H1 (cell line): ENCODE measurements at regions not wholly inside any gene's neighbourhood (a gene's known extent, or its start where the extent isn't known, plus 50 kb on each side); places are given as distances from the start of the nearest gene placed in this dataset.

Source experiments
- CTCF ChIA-PET: fragments of 300-600 bp; sonication (Branson Sonifier 250); formaldehyde crosslinking; loops from one replicate; lab custom pipeline; 2021; ENCODE audit not compliant: partially characterized antibody; lab: Charles Lee
- POLR2A ChIA-PET: fragments of 300-600 bp; sonication (Branson Sonifier 250); formaldehyde crosslinking; loops from one replicate; lab custom pipeline; 2021; ENCODE audit warnings: inconsistent platforms; ENCODE audit not compliant: partially characterized antibody; lab: Charles Lee
- DNase-seq, 2 experiments: peaks; one replicate each; pipeline versions ENCODE4 v3.0.0 to v3.0.0-alpha.2; 2010 to 2022; ENCODE audit warnings: low spot score in 2 of 2, low read depth in 1 of 2, mixed read lengths in 1 of 2
- FAIRE-seq: peaks from 2 replicates; lab custom pipeline; 2011; peaks lifted over from hg19 to GRCh38; lab: Jason Lieb, UNC
- H2AFZ ChIP-seq: 2 replicates; pipeline ENCODE4 v1.8.1; 2012; ENCODE audit warnings: low read length, inconsistent platforms
- H2AK5ac ChIP-seq: 2 replicates; pipeline ENCODE4 v1.6.1; 2013; ENCODE audit warnings: low read depth, low read length
- H2BK120ac ChIP-seq: replicated peaks from 2 replicates; pipeline ENCODE3; 2013; ENCODE audit warnings: low read depth, low read length, inconsistent platforms
- H2BK12ac ChIP-seq: 2 replicates; pipeline ENCODE4 v1.6.1; 2013; ENCODE audit warnings: low read depth, low read length
- H2BK15ac ChIP-seq: 2 replicates; pipeline ENCODE4 v1.6.1; 2013; ENCODE audit warnings: low read length
- H2BK20ac ChIP-seq: 2 replicates; pipeline ENCODE4 v1.6.1; 2013; ENCODE audit warnings: low read length
- H2BK5ac ChIP-seq: 2 replicates; pipeline ENCODE4 v1.6.1; 2013; ENCODE audit warnings: low read depth, low read length
- H3K14ac ChIP-seq: 2 replicates; pipeline ENCODE4 v1.6.1; 2013; ENCODE audit warnings: inconsistent platforms; ENCODE audit not compliant: insufficient read length
- H3K18ac ChIP-seq: 2 replicates; pipeline ENCODE4 v1.6.1; 2013; ENCODE audit warnings: low read length; ENCODE audit errors: extremely low read depth
- H3K23ac ChIP-seq: 2 replicates; pipeline ENCODE4 v1.6.1; 2013; ENCODE audit warnings: inconsistent platforms; ENCODE audit not compliant: insufficient read length
- H3K23me2 ChIP-seq: 2 replicates; pipeline ENCODE4 v1.6.1; 2013; ENCODE audit warnings: low read depth, low read length
- H3K27ac ChIP-seq: 2 replicates; pipeline ENCODE4 v1.6.1; 2011; ENCODE audit warnings: low read depth, low read length, inconsistent platforms
- H3K27me3 ChIP-seq, 4 experiments: replicated peaks in 1 of 4; 1 replicate in 1 of 4; 2 replicates in 3 of 4; pipeline versions ENCODE4 v1.6.1 to v1.8.1; 2011 to 2013; ENCODE audit warnings: low read length in 3 of 4, mild to moderate bottlenecking in 3 of 4, inconsistent platforms in 2 of 4, mixed read lengths in 2 of 4, moderate library complexity in 1 of 4; ENCODE audit not compliant: control insufficient read depth in 3 of 4, insufficient read depth in 3 of 4; ENCODE audit errors: extremely low read depth in 1 of 4
- H3K36me3 ChIP-seq, 4 experiments: 2 replicates each; pipeline versions ENCODE4 v1.6.1 to v1.8.1; 2011 to 2013; ENCODE audit warnings: mild to moderate bottlenecking in 4 of 4, low read length in 3 of 4, moderate library complexity in 2 of 4, control low read depth in 1 of 4, inconsistent platforms in 1 of 4; ENCODE audit not compliant: insufficient read depth in 4 of 4, control insufficient read depth in 2 of 4
- H3K4ac ChIP-seq: replicated peaks from 2 replicates; pipeline ENCODE3; 2013; ENCODE audit warnings: low read length, low read depth, mixed read lengths, inconsistent platforms; ENCODE audit not compliant: insufficient read length
- H3K4me1 ChIP-seq, 4 experiments: replicated peaks in 1 of 4; 1 replicate in 1 of 4; 2 replicates in 3 of 4; pipeline versions ENCODE4 v1.6.1 to v1.8.1; 2011 to 2013; ENCODE audit warnings: low read length in 3 of 4, inconsistent platforms in 2 of 4, mixed read lengths in 1 of 4; ENCODE audit not compliant: insufficient read depth in 4 of 4, control insufficient read depth in 3 of 4
- H3K4me2 ChIP-seq, 2 experiments: 2 replicates each; pipeline versions ENCODE4 v1.6.1 to v1.8.1; 2011 to 2013; ENCODE audit warnings: low read depth in 2 of 2, low read length in 2 of 2, control low read depth in 1 of 2, inconsistent platforms in 1 of 2, mild to moderate bottlenecking in 1 of 2; ENCODE audit not compliant: insufficient read depth in 1 of 2
- H3K4me3 ChIP-seq, 4 experiments: fragments of 200-600, 300-600 bp in 1 of 4; sonication (generic), shearing (Covaris generic), sonication (Bioruptor Twin) in 1 of 4; 2 replicates each; pipeline versions ENCODE4 v1.5.1 to v1.8.1; 2011 to 2016; ENCODE audit warnings: low read length in 4 of 4, low read depth in 3 of 4, control low read depth in 2 of 4, inconsistent platforms in 2 of 4, mild to moderate bottlenecking in 2 of 4, mixed read lengths in 1 of 4, moderate library complexity in 1 of 4; ENCODE audit not compliant: insufficient read depth in 2 of 4; ENCODE audit errors: extremely low read depth in 1 of 4
- H3K56ac ChIP-seq: replicated peaks from 2 replicates; pipeline ENCODE3; 2013; ENCODE audit warnings: low read depth, mild to moderate bottlenecking, mixed read lengths, low read length, inconsistent platforms; ENCODE audit not compliant: insufficient read length
- H3K79me1 ChIP-seq: 2 replicates; pipeline ENCODE4 v1.6.1; 2013; ENCODE audit warnings: low read depth, low read length, control low read depth
- H3K79me2 ChIP-seq, 2 experiments: 2 replicates each; pipeline versions ENCODE4 v1.6.1 to v1.8.1; 2012 to 2013; ENCODE audit warnings: low read length in 2 of 2, mild to moderate bottlenecking in 2 of 2, inconsistent platforms in 1 of 2; ENCODE audit not compliant: insufficient read depth in 2 of 2, control insufficient read depth in 1 of 2
- H3K9ac ChIP-seq, 4 experiments: replicated peaks in 1 of 4; 1 replicate in 1 of 4; 2 replicates in 3 of 4; pipeline versions ENCODE4 v1.6.1 to v1.8.1; 2011 to 2013; ENCODE audit warnings: low read depth in 3 of 4, low read length in 3 of 4, control low read depth in 2 of 4, mild to moderate bottlenecking in 2 of 4, moderate library complexity in 2 of 4, inconsistent platforms in 1 of 4; ENCODE audit errors: extremely low read depth in 1 of 4
- H3K9me3 ChIP-seq, 2 experiments: 2 replicates each; pipeline versions ENCODE4 v1.6.1 to v1.8.1; 2012 to 2013; ENCODE audit warnings: mild to moderate bottlenecking in 2 of 2, moderate library complexity in 2 of 2, control low read depth in 1 of 2, inconsistent platforms in 1 of 2, low read depth in 1 of 2, low read length in 1 of 2, mixed read lengths in 1 of 2; ENCODE audit not compliant: insufficient read depth in 2 of 2
- H4K20me1 ChIP-seq, 2 experiments: replicated peaks in 1 of 2; 2 replicates each; pipeline versions ENCODE3 to v1.8.1; 2011 to 2013; ENCODE audit warnings: inconsistent platforms in 2 of 2, low read length in 2 of 2, mild to moderate bottlenecking in 1 of 2; ENCODE audit not compliant: insufficient read depth in 2 of 2, control insufficient read depth in 1 of 2
- H4K5ac ChIP-seq: 2 replicates; pipeline ENCODE4 v1.6.1; 2013; ENCODE audit warnings: low read length, low read depth, mixed read lengths, inconsistent platforms; ENCODE audit not compliant: insufficient read length
- H4K8ac ChIP-seq: 2 replicates; pipeline ENCODE4 v1.8.0; 2013; ENCODE audit warnings: mild to moderate bottlenecking, moderate library complexity, low read length, inconsistent platforms; ENCODE audit not compliant: insufficient read depth; ENCODE audit errors: extremely low read depth
- H4K91ac ChIP-seq: replicated peaks from 2 replicates; pipeline ENCODE3; 2013; ENCODE audit warnings: low read length, mixed read lengths, inconsistent platforms; ENCODE audit not compliant: insufficient read length
- ASH2L ChIP-seq: fragments of 200-600, 300-600 bp; sonication (generic); IDR thresholded peaks from one replicate; pipeline ENCODE4 v1.7.1; 2017; ENCODE audit warnings: low read length
- GTF2F1 ChIP-seq: IDR thresholded peaks from 2 replicates; pipeline ENCODE4 v1.6.1; 2012; ENCODE audit warnings: low read depth, low read length, improper control_type of control experiment, borderline replicate concordance
- HDAC6 ChIP-seq: IDR thresholded peaks from one replicate; pipeline ENCODE4 v1.7.1; 2012; ENCODE audit warnings: low read depth, mild to moderate bottlenecking, inconsistent platforms, low read length, moderate library complexity
- KDM1A ChIP-seq: fragments of 200-600, 300-600 bp; sonication (generic); IDR thresholded peaks from 2 replicates; pipeline ENCODE4 v1.7.1; 2016; ENCODE audit warnings: mild to moderate bottlenecking, low read length, borderline replicate concordance
- KDM4A ChIP-seq: IDR thresholded peaks from one replicate; pipeline ENCODE4 v1.7.1; 2012; ENCODE audit warnings: low read depth, mild to moderate bottlenecking, moderate library complexity, low read length, inconsistent platforms; ENCODE audit not compliant: severe bottlenecking
- NRF1 ChIP-seq: IDR thresholded peaks from 2 replicates; pipeline ENCODE4 v1.6.1; 2011; ENCODE audit warnings: mild to moderate bottlenecking, low read depth, low read length, improper control_type of control experiment
- PHF8 ChIP-seq: fragments of 200-600 bp; sonication (generic); conservative IDR thresholded peaks from 2 replicates; pipeline ENCODE4 v1.7.1; 2012; ENCODE audit warnings: low read depth, mild to moderate bottlenecking, inconsistent platforms, low read length, moderate library complexity
- POU5F1 ChIP-seq: IDR thresholded peaks from 2 replicates; pipeline ENCODE4 v1.6.1; 2011; ENCODE audit warnings: low read depth, mild to moderate bottlenecking, low read length, moderate library complexity
- RNF2 ChIP-seq: fragments of 200-900, 300-1000 bp; sonication (generic); IDR thresholded peaks from 2 replicates; pipeline ENCODE4 v1.7.1; 2016; ENCODE audit warnings: borderline replicate concordance, low read depth, mild to moderate bottlenecking, antibody characterized with exemption, low read length; ENCODE audit not compliant: poor library complexity, severe bottlenecking; ENCODE audit errors: missing control alignments
- SP4 ChIP-seq: IDR thresholded peaks from 2 replicates; pipeline ENCODE4 v1.6.1; 2012; ENCODE audit warnings: low read length, inconsistent platforms
- SUZ12 ChIP-seq: fragments of 200-600 bp; sonication (generic); IDR thresholded peaks from 2 replicates; pipeline ENCODE4 v1.6.1; 2012; ENCODE audit warnings: mild to moderate bottlenecking, inconsistent platforms, low read length, moderate library complexity, mixed read lengths
- TBP ChIP-seq: IDR thresholded peaks from 2 replicates; pipeline ENCODE4 v1.6.1; 2011; ENCODE audit warnings: low read depth, low read length, improper control_type of control experiment
- TCF12 ChIP-seq: IDR thresholded peaks from 2 replicates; pipeline ENCODE4 v1.6.1; 2011; ENCODE audit warnings: low read depth, mild to moderate bottlenecking, low read length
- ZNF274 ChIP-seq: IDR thresholded peaks from 2 replicates; pipeline ENCODE4 v1.7.0; 2012; ENCODE audit warnings: low read length, borderline replicate concordance; ENCODE audit errors: extremely low read depth
- WGBS, 2 experiments: shearing (Covaris generic) in 1 of 2; methylation state at CpG; one replicate each; pipeline versions ENCODE4 v1.1.6 to v1.1.7; 2013 to 2015; ENCODE audit warnings: low lambda C conversion rate in 2 of 2, mixed read lengths in 2 of 2, inconsistent platforms in 1 of 2, low coverage in 1 of 2, missing lambda C conversion rate in 1 of 2; ENCODE audit not compliant: insufficient replicate concordance in 2 of 2, insufficient coverage in 1 of 2, insufficient read length in 1 of 2; ENCODE audit errors: extremely low coverage in 1 of 2, missing lambda C conversion rate in 1 of 2; 5-methylcytosine and 5-hydroxymethylcytosine counted together
- TF ChIP-seq, protein P1 (sequence below): IDR thresholded peaks from 2 replicates; pipeline ENCODE4 v1.6.1; 2011; ENCODE audit warnings: low read depth, mild to moderate bottlenecking, low read length; ENCODE audit not compliant: insufficient read depth

- H2AFZ ChIP-seq = no peak overlapping the region
- H3K23me2 ChIP-seq = no peaks in the 10 kb centered on the region
- no peak overlapping the region for H2BK12ac ChIP-seq
- no peak overlapping the region for H3K23ac ChIP-seq
- H2BK20ac ChIP-seq = no peak overlapping the region
- no peaks in the 10 kb centered on the region; a peak in 1 of 7 replicates for H3K4me1 ChIP-seq
- H3K36me3 ChIP-seq = no peaks in the 10 kb centered on the region
- no peak overlapping the region for H3K18ac ChIP-seq
- H2AK5ac ChIP-seq = no peak overlapping the region
- FAIRE-seq (no peak), DNase-seq (no peak)
- H3K79me1 ChIP-seq = no peaks in the 10 kb centered on the region
- no peaks in the 10 kb centered on the region for H3K79me2 ChIP-seq
- H3K4me2 ChIP-seq = no peak overlapping the region
- no peaks in the 10 kb centered on the region for H3K27me3 ChIP-seq
- no peak overlapping the region for H3K56ac ChIP-seq
- H3K4ac ChIP-seq = no peak overlapping the region
- H4K20me1 ChIP-seq = no peaks in the 10 kb centered on the region
- H4K91ac ChIP-seq = no peak overlapping the region
- no peak overlapping the region for H2BK120ac ChIP-seq
- no peak overlapping the region for H3K9ac ChIP-seq
- H3K27ac ChIP-seq = no peak overlapping the region
- H3K4me3 ChIP-seq = no peak overlapping the region
- CTCF ChIA-PET = interaction anchor here (0.6 to 2.0 kb wide), 3 partner anchors 10 to 133 kb away, joined by 3 to 12 read pairs (median 4); no protein-coding TSS in a partner anchor
- peaks cover 0 to 5% of the 10 kb centered on the region in 2 experiments; a peak in 3 of 4 replicates for H3K9me3 ChIP-seq
- no peak overlapping the region for H2BK15ac ChIP-seq
- WGBS, 2 experiments = 91% methylated on average over 4 of the region's 4 CpGs; no CpG with 5 or more reads in 1 of the 2 experiments
- H3K14ac ChIP-seq = no peak overlapping the region
- H4K5ac ChIP-seq = no peak overlapping the region
- POLR2A ChIA-PET = no interaction called here
- no peak overlapping the region for H4K8ac ChIP-seq
- no peak overlapping the region for H2BK5ac ChIP-seq
- TF ChIP-seq TCF12 (no peak), RNF2 (no peak), TBP (no peak), ZNF274 (no peak), SUZ12 (no peak), SP4 (no peak), ASH2L (no peak), POU5F1 (no peak), GTF2F1 (no peak), KDM4A (no peak), NRF1 (no peak), PHF8 (no peak), HDAC6 (no peak), KDM1A (no peak)
- TF ChIP-seq, protein P1, sequence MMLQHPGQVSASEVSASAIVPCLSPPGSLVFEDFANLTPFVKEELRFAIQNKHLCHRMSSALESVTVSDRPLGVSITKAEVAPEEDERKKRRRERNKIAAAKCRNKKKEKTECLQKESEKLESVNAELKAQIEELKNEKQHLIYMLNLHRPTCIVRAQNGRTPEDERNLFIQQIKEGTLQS = no peak
Measured at GRCh38 chr5:38202741-38203140, 55.6 kb upstream of the EGFLAM start.
